AG09309 (cell line): ENCODE measurements at regions not wholly inside any gene's neighbourhood (a gene's known extent, or its start where the extent isn't known, plus 50 kb on each side); places are given as distances from the start of the nearest gene placed in this dataset.

Experiments used
- DNase-seq: peaks from one replicate; pipeline ENCODE4 v3.0.0-alpha.2; 2010; ENCODE audit warnings: low read depth
- H3K4me3 ChIP-seq: 2 replicates; pipeline ENCODE4 v1.5.1; 2011; ENCODE audit warnings: mild to moderate bottlenecking, low read depth, low read length, moderate library complexity; ENCODE audit not compliant: control insufficient read depth
- TF ChIP-seq, protein P1 (sequence below): IDR thresholded peaks from 2 replicates; pipeline ENCODE4 v1.5.1; 2011; ENCODE audit warnings: mild to moderate bottlenecking, low read depth, low read length, inconsistent platforms; ENCODE audit not compliant: insufficient read depth, control insufficient read depth; ENCODE audit errors: missing control alignments

- no peak for DNase-seq
- TF ChIP-seq, protein P1, sequence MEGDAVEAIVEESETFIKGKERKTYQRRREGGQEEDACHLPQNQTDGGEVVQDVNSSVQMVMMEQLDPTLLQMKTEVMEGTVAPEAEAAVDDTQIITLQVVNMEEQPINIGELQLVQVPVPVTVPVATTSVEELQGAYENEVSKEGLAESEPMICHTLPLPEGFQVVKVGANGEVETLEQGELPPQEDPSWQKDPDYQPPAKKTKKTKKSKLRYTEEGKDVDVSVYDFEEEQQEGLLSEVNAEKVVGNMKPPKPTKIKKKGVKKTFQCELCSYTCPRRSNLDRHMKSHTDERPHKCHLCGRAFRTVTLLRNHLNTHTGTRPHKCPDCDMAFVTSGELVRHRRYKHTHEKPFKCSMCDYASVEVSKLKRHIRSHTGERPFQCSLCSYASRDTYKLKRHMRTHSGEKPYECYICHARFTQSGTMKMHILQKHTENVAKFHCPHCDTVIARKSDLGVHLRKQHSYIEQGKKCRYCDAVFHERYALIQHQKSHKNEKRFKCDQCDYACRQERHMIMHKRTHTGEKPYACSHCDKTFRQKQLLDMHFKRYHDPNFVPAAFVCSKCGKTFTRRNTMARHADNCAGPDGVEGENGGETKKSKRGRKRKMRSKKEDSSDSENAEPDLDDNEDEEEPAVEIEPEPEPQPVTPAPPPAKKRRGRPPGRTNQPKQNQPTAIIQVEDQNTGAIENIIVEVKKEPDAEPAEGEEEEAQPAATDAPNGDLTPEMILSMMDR: no peak
- H3K4me3 ChIP-seq: no peak overlapping the region
Observed at GRCh38 chr1:19567041-19567440, 77.1 kb upstream of the NBL1 start.

- H3K4me3 ChIP-seq: no peak overlapping the region
- TF ChIP-seq, protein P1: no peak
- no peak for DNase-seq
Observed at GRCh38 chr1:19564366-19564765, 79.0 kb upstream of the CAPZB start.

- H3K4me3 ChIP-seq: peak overlapping the region; percentile 22
- TF ChIP-seq, protein P1: no peak
- DNase-seq: peak; percentile 14
Observed at GRCh38 chr1:19563324-19564097, 78.2 kb upstream of the CAPZB start.

GRCh38 chr1:19562847-19563246 is 77.5 kb upstream of the CAPZB start:
- H3K4me3 ChIP-seq: no peak overlapping the region
- DNase-seq: no peak
- TF ChIP-seq, protein P1: no peak

GRCh38 chr1:19560480-19560879 is 75.1 kb upstream of the CAPZB start:
- TF ChIP-seq, protein P1: no peak
- H3K4me3 ChIP-seq: no peak overlapping the region

GRCh38 chr1:19559641-19560040 is 74.3 kb upstream of the CAPZB start:
- peak; percentile 65 for DNase-seq
- TF ChIP-seq, protein P1: no peak
- no peak overlapping the region for H3K4me3 ChIP-seq

More at GRCh38 chr1:19560480-19560879, 75.1 kb upstream of the CAPZB start:
- no peak for DNase-seq
